Caco-2 (cell line): ENCODE measurements at regions not wholly inside any gene's neighbourhood (a gene's known extent, or its start where the extent isn't known, plus 50 kb on each side); places are given as distances from the start of the nearest gene placed in this dataset.

Experiments
- BruUV-seq: library from RNA; stranded (reverse); fragments of 400-500 nt; replicated peaks from 2 replicates; lab custom pipeline; 2021; lab: Mats Ljungman, UMichigan
- CTCF ChIA-PET: fragments of 300-600 bp; sonication (Branson Sonifier 250); formaldehyde crosslinking; loops from one replicate; lab custom pipeline; 2022; ENCODE audit warnings: antibody characterized with exemption; lab: Charles Lee
- POLR2A ChIA-PET: fragments of 300-600 bp; sonication (Branson Sonifier 250); formaldehyde crosslinking; loops from one replicate; lab custom pipeline; 2022; ENCODE audit warnings: antibody characterized with exemption; lab: Charles Lee
- DNase-seq, 2 experiments: peaks; one replicate each; pipeline versions ENCODE4 v3.0.0 to v3.0.0-alpha.2; 2020 to 2022
- H3K27me3 ChIP-seq: replicated peaks from 2 replicates; pipeline ENCODE4 v1.6.0; 2011; ENCODE audit warnings: low read length; ENCODE audit not compliant: control insufficient read depth, insufficient read depth
- H3K36me3 ChIP-seq: 2 replicates; pipeline ENCODE4 v1.5.1; 2011; ENCODE audit warnings: low read length; ENCODE audit not compliant: control insufficient read depth, insufficient read depth
- H3K4me1 ChIP-seq: fragments of 250-450 bp; sonication (Bioruptor Pico); 2 replicates; pipeline ENCODE4 v1.5.1; 2020; ENCODE audit warnings: mild to moderate bottlenecking
- H3K4me3 ChIP-seq: 2 replicates; pipeline ENCODE4 v1.5.1; 2011; ENCODE audit warnings: low read depth, mild to moderate bottlenecking, control low read depth, low read length
- H3K9me3 ChIP-seq: fragments of 250-450 bp; sonication (Bioruptor Pico); 2 replicates; pipeline ENCODE4 v1.5.1; 2020; ENCODE audit warnings: mild to moderate bottlenecking, moderate library complexity
- H3K27ac Mint-ChIP-seq: one replicate; pipeline ENCODE4 v1.8.0; 2022; ENCODE audit warnings: mixed read lengths; ENCODE audit not compliant: unreplicated experiment
- H3K27me3 Mint-ChIP-seq: one replicate; pipeline ENCODE4 v1.8.0; 2022; ENCODE audit warnings: mixed read lengths; ENCODE audit not compliant: insufficient read depth, unreplicated experiment
- H3K36me3 Mint-ChIP-seq: one replicate; pipeline ENCODE4 v1.8.0; 2022; ENCODE audit warnings: mild to moderate bottlenecking, mixed read lengths; ENCODE audit not compliant: insufficient read depth, unreplicated experiment
- H3K4me1 Mint-ChIP-seq: one replicate; pipeline ENCODE4 v1.8.0; 2022; ENCODE audit warnings: low read depth, mixed read lengths; ENCODE audit not compliant: unreplicated experiment
- H3K4me3 Mint-ChIP-seq: one replicate; pipeline ENCODE4 v1.8.0; 2022; ENCODE audit warnings: mild to moderate bottlenecking, moderate library complexity, mixed read lengths; ENCODE audit not compliant: unreplicated experiment
- H3K9me3 Mint-ChIP-seq: one replicate; pipeline ENCODE4 v1.8.0; 2022; ENCODE audit warnings: mixed read lengths; ENCODE audit not compliant: unreplicated experiment
- CTCF ChIP-seq, 2 experiments: fragments of 200-600 bp in 1 of 2; IDR thresholded peaks; 1 replicate in 1 of 2; 2 replicates in 1 of 2; pipeline versions ENCODE4 v1.5.1 to v1.8.0; 2011 to 2022; ENCODE audit warnings: antibody characterized with exemption in 1 of 2, control low read depth in 1 of 2, inconsistent platforms in 1 of 2, low read depth in 1 of 2, low read length in 1 of 2, mild to moderate bottlenecking in 1 of 2, moderate library complexity in 1 of 2; ENCODE audit not compliant: insufficient read depth in 1 of 2, severe bottlenecking in 1 of 2, unreplicated experiment in 1 of 2
- intact Hi-C: fragments of 100-400 bp; cut with micrococcal nuclease; formaldehyde crosslinking; loops from one replicate; pipeline ENCODE4 v1.10.0; 2022; ENCODE audit not compliant: unreplicated experiment

GRCh38 chr2:43104763-43105162 is 121.6 kb downstream of the ZFP36L2 start:
- ChIA-PET CTCF (interaction anchor here (0.6 kb wide), 1 partner anchor 109 kb away, joined by 3 read pairs; no protein-coding TSS in a partner anchor), POLR2A (no interaction called here)
- Mint-ChIP-seq H3K4me1 (peaks cover 28% of the 10 kb centered on the region), H3K36me3 (peaks cover 6% of the 10 kb centered on the region), H3K4me3 (no peak overlapping the region), H3K27ac (no peak overlapping the region), H3K9me3 (peaks cover 16% of the 10 kb centered on the region), H3K27me3 (no peaks in the 10 kb centered on the region)
- intact Hi-C loops, result no loop called here
- Histone ChIP-seq H3K36me3 (no peaks in the 10 kb centered on the region), H3K4me1 (peaks cover 15% of the 10 kb centered on the region), H3K9me3 (no peaks in the 10 kb centered on the region), H3K4me3 (no peak overlapping the region), H3K27me3 (no peaks in the 10 kb centered on the region)
- no peak for DNase-seq
- no TSS peak for BruUV-seq
- no peak for TF ChIP-seq CTCF (IDR thresholded peaks at IDR 0.05; ENCODE audit: insufficient read depth in 1 of 2, low read depth in 1 of 2, low read length in 1 of 2, severe bottlenecking in 1 of 2, unreplicated experiment in 1 of 2)

- ChIA-PET CTCF (no interaction called here), POLR2A (no interaction called here)
- no peaks in the 10 kb centered on the region for H3K9me3 ChIP-seq
- no peaks in the 10 kb centered on the region for H3K36me3 ChIP-seq
- H3K4me1 ChIP-seq, result peaks cover 11% of the 10 kb centered on the region; the same call in 1 of the 2 replicates
- Mint-ChIP-seq H3K27me3 (no peaks in the 10 kb centered on the region), H3K4me1 (peaks cover 22% of the 10 kb centered on the region), H3K36me3 (peaks cover 6% of the 10 kb centered on the region), H3K9me3 (peaks cover 16% of the 10 kb centered on the region), H3K4me3 (no peak overlapping the region), H3K27ac (no peak overlapping the region)
- BruUV-seq, result no TSS peak
- no peak for TF ChIP-seq CTCF (IDR thresholded peaks at IDR 0.05; ENCODE audit: insufficient read depth in 1 of 2, low read depth in 1 of 2, low read length in 1 of 2, severe bottlenecking in 1 of 2, unreplicated experiment in 1 of 2)
- H3K4me3 ChIP-seq, result no peak overlapping the region
- no peak for DNase-seq
- intact Hi-C loops, result no loop called here
- no peaks in the 10 kb centered on the region for H3K27me3 ChIP-seq
These were observed 122.3 kb downstream of the ZFP36L2 start for GRCh38 chr2:43104106-43104505.

GRCh38 chr2:43103093-43103404 is 123.4 kb downstream of the ZFP36L2 start:
- peaks cover 6% of the 10 kb centered on the region for H3K36me3 Mint-ChIP-seq
- H3K9me3 ChIP-seq, result no peaks in the 10 kb centered on the region
- peaks cover 19% of the 10 kb centered on the region for H3K4me1 Mint-ChIP-seq
- no peaks in the 10 kb centered on the region for H3K27me3 Mint-ChIP-seq
- peaks cover 13% of the 10 kb centered on the region for H3K9me3 Mint-ChIP-seq
- POLR2A ChIA-PET, result no interaction called here
- no peak for TF ChIP-seq CTCF (IDR thresholded peaks at IDR 0.05; ENCODE audit: insufficient read depth in 1 of 2, low read depth in 1 of 2, low read length in 1 of 2, severe bottlenecking in 1 of 2, unreplicated experiment in 1 of 2)
- no peak for DNase-seq
- no peaks in the 10 kb centered on the region for H3K36me3 ChIP-seq
- BruUV-seq, result no TSS peak
- intact Hi-C loops, result no loop called here
- H3K27ac Mint-ChIP-seq, result no peak overlapping the region
- no peaks in the 10 kb centered on the region for H3K27me3 ChIP-seq
- H3K4me3 ChIP-seq, result no peak overlapping the region
- H3K4me1 ChIP-seq, result peaks cover 11% of the 10 kb centered on the region; the same call in 1 of the 2 replicates
- CTCF ChIA-PET, result no interaction called here
- no peak overlapping the region for H3K4me3 Mint-ChIP-seq
